Naive thymus-derived CD4-positive, alpha-beta T cell (primary cell): ENCODE measurements at regions not wholly inside any gene's neighbourhood (a gene's known extent, or its start where the extent isn't known, plus 50 kb on each side); places are given as distances from the start of the nearest gene placed in this dataset.

Experiments used
- ATAC-seq: fragments of 150-1000 bp; cut with Tn5 transposase; 2 replicates; pipeline ENCODE4 v1.10.0; 2021; ENCODE audit warnings: mild to moderate bottlenecking, moderate library complexity
- CTCF ChIA-PET: fragments of 350-600 bp; sonication (Branson Sonifier 250); formaldehyde crosslinking; loops from one replicate; lab custom pipeline; 2021; ENCODE audit warnings: antibody characterized with exemption; lab: Charles Lee
- POLR2A ChIA-PET: fragments of 350-600 bp; sonication (Branson Sonifier 250); formaldehyde crosslinking; loops from one replicate; lab custom pipeline; 2021; ENCODE audit warnings: antibody characterized with exemption, inconsistent platforms; lab: Charles Lee
- DNase-seq, 9 donors: peaks; one replicate each; pipeline versions ENCODE4 v3.0.0 to v3.0.0-alpha.2; 2020 to 2022; ENCODE audit warnings: mixed read lengths in 1 of 9
- H3K27ac ChIP-seq: one replicate; pipeline ENCODE4 v1.7.0; 2013; ENCODE audit warnings: mild to moderate bottlenecking, low read depth, low read length, moderate library complexity
- H3K27me3 ChIP-seq, 2 donors: one replicate each; pipeline ENCODE4 v1.7.0; 2013; ENCODE audit warnings: low read length in 2 of 2, mild to moderate bottlenecking in 2 of 2, moderate library complexity in 2 of 2; ENCODE audit not compliant: control insufficient read depth in 2 of 2, insufficient read depth in 2 of 2
- H3K36me3 ChIP-seq, 3 experiments: 1 replicate in 2 of 3; 2 replicates in 1 of 3; pipeline ENCODE4 v1.7.0; 2013; ENCODE audit warnings: low read length in 3 of 3, mild to moderate bottlenecking in 3 of 3, moderate library complexity in 1 of 3; ENCODE audit not compliant: insufficient read depth in 3 of 3, control insufficient read depth in 2 of 3
- H3K4me1 ChIP-seq, 2 donors: one replicate each; pipeline ENCODE4 v1.7.0; 2013; ENCODE audit warnings: low read length in 2 of 2, mild to moderate bottlenecking in 2 of 2, moderate library complexity in 1 of 2; ENCODE audit not compliant: control insufficient read depth in 2 of 2, insufficient read depth in 2 of 2
- H3K4me3 ChIP-seq: 2 replicates; pipeline ENCODE4 v1.7.0; 2013; ENCODE audit warnings: mild to moderate bottlenecking, low read length
- H3K9me3 ChIP-seq, 3 experiments: 1 replicate in 2 of 3; 2 replicates in 1 of 3; pipeline ENCODE4 v1.7.0; 2013; ENCODE audit warnings: low read length in 3 of 3; ENCODE audit not compliant: control insufficient read depth in 2 of 3
- H3K27ac Mint-ChIP-seq, 9 donors: one replicate each; pipeline ENCODE4 v1.8.0; 2020 to 2022; ENCODE audit warnings: mixed read lengths in 9 of 9, mild to moderate bottlenecking in 8 of 9, moderate library complexity in 5 of 9, inconsistent platforms in 2 of 9
- H3K27me3 Mint-ChIP-seq, 5 donors: one replicate each; pipeline ENCODE4 v1.8.0; 2021 to 2022; ENCODE audit warnings: mixed read lengths in 5 of 5, mild to moderate bottlenecking in 1 of 5
- H3K36me3 Mint-ChIP-seq, 5 donors: one replicate each; pipeline ENCODE4 v1.8.0; 2020 to 2022; ENCODE audit warnings: mixed read lengths in 5 of 5, mild to moderate bottlenecking in 3 of 5, inconsistent platforms in 1 of 5
- H3K4me1 Mint-ChIP-seq, 7 donors: one replicate each; pipeline ENCODE4 v1.8.0; 2020 to 2022; ENCODE audit warnings: mixed read lengths in 7 of 7, mild to moderate bottlenecking in 3 of 7, inconsistent platforms in 1 of 7
- H3K4me3 Mint-ChIP-seq, 10 donors: one replicate each; pipeline ENCODE4 v1.8.0; 2020 to 2022; ENCODE audit warnings: mild to moderate bottlenecking in 10 of 10, mixed read lengths in 10 of 10, moderate library complexity in 6 of 10, inconsistent platforms in 2 of 10
- H3K9me3 Mint-ChIP-seq, 11 donors: one replicate each; pipeline ENCODE4 v1.8.0; 2020 to 2022; ENCODE audit warnings: mixed read lengths in 11 of 11, mild to moderate bottlenecking in 4 of 11, inconsistent platforms in 1 of 11, moderate library complexity in 1 of 11
- intact Hi-C, 2 donors: fragments of 100-400 bp; cut with micrococcal nuclease; formaldehyde crosslinking; loops; one replicate each; pipeline ENCODE4 v1.15.1; 2023

GRCh38 chr2:15705839-15706386 lies 114.2 kb downstream of the DDX1 start:
- Histone ChIP-seq H3K27ac (no peak overlapping the region), H3K27me3 (no peaks in the 10 kb centered on the region), H3K9me3 (no peaks in the 10 kb centered on the region), H3K36me3 (no peaks in the 10 kb centered on the region), H3K4me1 (no peaks in the 10 kb centered on the region), H3K4me3 (no peak overlapping the region)
- CTCF ChIA-PET = no interaction called here
- no peaks in the 10 kb centered on the region for H3K4me1 Mint-ChIP-seq
- intact Hi-C loops = no loop called here
- POLR2A ChIA-PET = no interaction called here
- peaks cover 0 to 2% (median 0%) of the 10 kb centered on the region in 11 donors for H3K9me3 Mint-ChIP-seq
- no peak overlapping the region for H3K4me3 Mint-ChIP-seq
- no peaks in the 10 kb centered on the region for H3K36me3 Mint-ChIP-seq
- H3K27me3 Mint-ChIP-seq = peaks cover 0 to 20% (median 0%) of the 10 kb centered on the region in 5 donors
- ATAC-seq = no peak
- no peak for DNase-seq
- no peak overlapping the region for H3K27ac Mint-ChIP-seq

GRCh38 chr2:15706424-15706823 lies 114.8 kb downstream of the DDX1 start:
- Mint-ChIP-seq H3K4me1 (no peaks in the 10 kb centered on the region), H3K27me3 (peaks cover 0 to 17% (median 3%) of the 10 kb centered on the region in 5 donors), H3K27ac (no peak overlapping the region), H3K9me3 (peaks cover 0 to 2% (median 0%) of the 10 kb centered on the region in 11 donors), H3K4me3 (no peak overlapping the region), H3K36me3 (no peaks in the 10 kb centered on the region)
- no peaks in the 10 kb centered on the region for H3K27me3 ChIP-seq
- DNase-seq (no peak), ATAC-seq (no peak)
- no peaks in the 10 kb centered on the region for H3K4me1 ChIP-seq
- no peaks in the 10 kb centered on the region for H3K9me3 ChIP-seq
- CTCF ChIA-PET = no interaction called here
- no peak overlapping the region for H3K27ac ChIP-seq
- intact Hi-C loops = no loop called here
- POLR2A ChIA-PET = no interaction called here
- no peak overlapping the region for H3K4me3 ChIP-seq
- no peaks in the 10 kb centered on the region for H3K36me3 ChIP-seq

DNA sequence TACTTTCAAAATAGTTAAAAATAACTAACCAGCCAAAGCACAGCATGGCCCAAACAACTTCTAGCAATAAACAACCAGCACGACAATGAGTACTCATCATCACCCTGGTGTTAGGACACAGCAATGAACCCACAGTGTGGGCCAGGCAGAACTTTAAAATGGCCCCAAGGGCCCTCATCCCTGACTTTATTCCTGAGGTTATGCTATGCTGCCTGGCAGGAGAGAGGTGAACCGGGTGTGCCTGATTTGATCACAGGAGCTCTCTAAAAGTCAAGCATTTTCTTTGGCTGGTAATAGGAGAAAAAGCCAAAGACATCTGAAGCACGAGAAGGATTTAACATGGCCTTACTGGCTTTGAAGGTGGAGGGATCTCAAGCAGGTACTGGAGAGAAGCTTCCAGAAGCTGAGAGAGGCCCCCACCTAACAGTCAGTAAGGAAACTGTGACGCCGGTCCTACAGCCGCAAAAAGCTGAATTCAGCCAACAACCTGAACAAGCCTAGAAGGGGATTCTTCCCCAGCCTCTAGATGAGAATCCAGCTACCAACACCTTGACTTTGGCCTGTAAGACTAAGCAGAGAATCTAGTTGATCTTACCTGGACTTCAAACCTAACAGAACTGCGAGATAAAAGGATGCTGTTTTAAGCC lies 115.4 kb downstream of the DDX1 start:
- Histone ChIP-seq H3K4me1 (no peaks in the 10 kb centered on the region), H3K27me3 (no peaks in the 10 kb centered on the region), H3K27ac (no peak overlapping the region), H3K36me3 (no peaks in the 10 kb centered on the region), H3K9me3 (no peaks in the 10 kb centered on the region), H3K4me3 (no peak overlapping the region)
- CTCF ChIA-PET = no interaction called here
- ATAC-seq (no peak), DNase-seq (no peak)
- H3K9me3 Mint-ChIP-seq = peaks cover 0 to 2% (median 0%) of the 10 kb centered on the region in 11 donors
- no peak overlapping the region for H3K4me3 Mint-ChIP-seq
- intact Hi-C loops = no loop called here
- no peak overlapping the region for H3K27ac Mint-ChIP-seq
- H3K4me1 Mint-ChIP-seq = no peaks in the 10 kb centered on the region
- no peaks in the 10 kb centered on the region for H3K36me3 Mint-ChIP-seq
- POLR2A ChIA-PET = no interaction called here
- peaks cover 0 to 13% (median 6%) of the 10 kb centered on the region in 5 donors for H3K27me3 Mint-ChIP-seq

GRCh38 chr2:15708161-15708560 lies 116.5 kb downstream of the DDX1 start:
- Histone ChIP-seq H3K36me3 (no peaks in the 10 kb centered on the region), H3K4me1 (no peaks in the 10 kb centered on the region), H3K27me3 (no peaks in the 10 kb centered on the region), H3K9me3 (no peaks in the 10 kb centered on the region), H3K27ac (no peak overlapping the region), H3K4me3 (no peak overlapping the region)
- no peaks in the 10 kb centered on the region for H3K36me3 Mint-ChIP-seq
- H3K9me3 Mint-ChIP-seq = peaks cover 0 to 2% (median 0%) of the 10 kb centered on the region in 11 donors
- no peak overlapping the region for H3K4me3 Mint-ChIP-seq
- DNase-seq (no peak), ATAC-seq (no peak)
- peaks cover 0 to 6% (median 5%) of the 10 kb centered on the region in 5 donors for H3K27me3 Mint-ChIP-seq
- POLR2A ChIA-PET = no interaction called here
- no peaks in the 10 kb centered on the region for H3K4me1 Mint-ChIP-seq
- CTCF ChIA-PET = no interaction called here
- intact Hi-C loops = no loop called here
- no peak overlapping the region for H3K27ac Mint-ChIP-seq

- Histone ChIP-seq H3K36me3 (no peaks in the 10 kb centered on the region), H3K9me3 (no peaks in the 10 kb centered on the region), H3K27me3 (no peaks in the 10 kb centered on the region), H3K4me1 (no peaks in the 10 kb centered on the region), H3K4me3 (no peak overlapping the region), H3K27ac (no peak overlapping the region)
- H3K27me3 Mint-ChIP-seq = peaks cover 0 to 6% (median 5%) of the 10 kb centered on the region in 5 donors
- no peak overlapping the region for H3K27ac Mint-ChIP-seq
- ATAC-seq = no peak
- no peak for DNase-seq
- no peak overlapping the region for H3K4me3 Mint-ChIP-seq
- no peaks in the 10 kb centered on the region for H3K4me1 Mint-ChIP-seq
- H3K9me3 Mint-ChIP-seq = peaks cover 0 to 2% (median 0%) of the 10 kb centered on the region in 11 donors
- H3K36me3 Mint-ChIP-seq = no peaks in the 10 kb centered on the region
- intact Hi-C loops = no loop called here
- ChIA-PET POLR2A (no interaction called here), CTCF (no interaction called here)
These were observed 117.5 kb downstream of the DDX1 start for GRCh38 chr2:15708865-15709820.

DNA sequence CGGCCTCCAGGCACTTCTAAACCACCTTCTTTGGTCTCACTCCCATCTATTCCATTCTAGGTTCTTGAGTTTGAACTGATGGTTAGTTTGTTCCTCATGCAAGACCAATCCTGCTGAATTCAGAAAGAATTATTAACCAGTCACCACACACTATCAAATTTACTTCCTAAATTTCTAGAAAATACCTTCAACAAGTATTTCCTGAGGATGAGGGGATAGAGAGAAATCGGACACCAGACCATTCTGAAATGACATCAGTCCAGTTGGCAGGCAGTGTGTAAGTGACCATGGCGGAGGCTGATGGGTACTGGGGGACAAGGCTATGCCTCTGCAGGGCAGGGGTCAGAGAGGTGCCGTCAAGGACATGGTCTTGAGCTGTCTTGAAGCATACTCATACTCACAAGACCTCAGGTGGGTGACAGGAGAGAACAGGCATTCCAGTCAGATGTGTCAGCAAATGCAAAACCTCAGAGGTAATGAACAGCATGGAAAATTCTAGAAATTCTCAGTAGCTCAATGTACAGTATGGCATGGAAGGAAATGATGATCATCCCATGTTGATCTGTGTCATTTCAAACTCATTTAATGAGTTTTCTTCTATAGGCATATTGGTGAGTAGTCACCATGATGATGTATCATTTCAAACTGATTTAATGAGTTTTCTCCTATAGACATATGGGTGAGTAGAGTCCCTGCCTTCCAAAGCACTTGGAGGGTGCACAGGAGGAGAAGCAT lies 119.6 kb downstream of the DDX1 start:
- POLR2A ChIA-PET = no interaction called here
- Histone ChIP-seq H3K36me3 (no peaks in the 10 kb centered on the region), H3K4me1 (no peaks in the 10 kb centered on the region), H3K9me3 (no peaks in the 10 kb centered on the region), H3K27me3 (no peaks in the 10 kb centered on the region), H3K4me3 (no peak overlapping the region), H3K27ac (no peak overlapping the region)
- Mint-ChIP-seq H3K27ac (no peak overlapping the region), H3K36me3 (no peaks in the 10 kb centered on the region), H3K9me3 (peaks cover 0 to 2% (median 0%) of the 10 kb centered on the region in 11 donors), H3K4me1 (no peaks in the 10 kb centered on the region), H3K27me3 (peaks cover 0 to 8% (median 5%) of the 10 kb centered on the region in 5 donors), H3K4me3 (no peak overlapping the region)
- ATAC-seq = no peak
- intact Hi-C loops = no loop called here
- CTCF ChIA-PET = no interaction called here
- no peak for DNase-seq
